RWPE2 (cell line): ENCODE measurements at regions not wholly inside any gene's neighbourhood (a gene's known extent, or its start where the extent isn't known, plus 50 kb on each side); places are given as distances from the start of the nearest gene placed in this dataset.

Experiments used
- ATAC-seq: fragments of 200-7000 bp; cut with Tn5 transposase; 3 replicates; pipeline ENCODE4 v1.9.1; 2021; ENCODE audit warnings: low read depth
- DNase-seq: peaks from one replicate; pipeline ENCODE4 v3.0.0-alpha.2; 2020; ENCODE audit warnings: low spot score
- H3K27ac ChIP-seq: fragments of 450-650 bp; 2 replicates; pipeline ENCODE4 v1.5.1; 2017; ENCODE audit warnings: mild to moderate bottlenecking; ENCODE audit not compliant: poor library complexity, severe bottlenecking
- H3K27me3 ChIP-seq: fragments of 250-450 bp; sonication (Bioruptor Pico); 2 replicates; pipeline ENCODE4 v1.5.1; 2021; ENCODE audit warnings: mild to moderate bottlenecking, moderate library complexity; ENCODE audit not compliant: insufficient read depth, poor library complexity, severe bottlenecking
- H3K36me3 ChIP-seq: fragments of 250-450 bp; sonication (Bioruptor Pico); 2 replicates; pipeline ENCODE4 v1.5.1; 2020; ENCODE audit warnings: low read depth, mild to moderate bottlenecking, moderate library complexity
- H3K4me1 ChIP-seq: fragments of 250-450 bp; sonication (Bioruptor Pico); 2 replicates; pipeline ENCODE4 v1.5.1; 2021; ENCODE audit warnings: mild to moderate bottlenecking, moderate library complexity; ENCODE audit not compliant: insufficient read depth, poor library complexity, severe bottlenecking
- H3K4me3 ChIP-seq: fragments of 250-450 bp; sonication (Bioruptor Pico); 2 replicates; pipeline ENCODE4 v1.5.1; 2021; ENCODE audit warnings: mild to moderate bottlenecking, moderate library complexity; ENCODE audit not compliant: severe bottlenecking
- H3K9me3 ChIP-seq: fragments of 250-450 bp; sonication (Bioruptor Pico); 2 replicates; pipeline ENCODE4 v1.5.1; 2021; ENCODE audit warnings: mild to moderate bottlenecking, moderate library complexity; ENCODE audit not compliant: severe bottlenecking
- CTCF ChIP-seq: fragments of 450-650 bp; IDR thresholded peaks from one replicate; pipeline ENCODE4 v1.5.1; 2017; ENCODE audit warnings: mild to moderate bottlenecking, moderate library complexity; ENCODE audit not compliant: poor library complexity, severe bottlenecking

- TF ChIP-seq CTCF: no peak
- H3K9me3 ChIP-seq: no peaks in the 10 kb centered on the region
- no peak overlapping the region for H3K4me3 ChIP-seq
- no peaks in the 10 kb centered on the region for H3K27me3 ChIP-seq
- H3K4me1 ChIP-seq: no peaks in the 10 kb centered on the region
- no peaks in the 10 kb centered on the region for H3K36me3 ChIP-seq
- ATAC-seq (no peak), DNase-seq (no peak)
- H3K27ac ChIP-seq: no peak overlapping the region
These were observed 737.1 kb downstream of the MECOM start for GRCh38 chr3:168926426-168926825.

- Histone ChIP-seq H3K4me3 (no peak overlapping the region), H3K27ac (no peak overlapping the region), H3K4me1 (no peaks in the 10 kb centered on the region), H3K9me3 (no peaks in the 10 kb centered on the region), H3K27me3 (no peaks in the 10 kb centered on the region), H3K36me3 (no peaks in the 10 kb centered on the region)
- ATAC-seq: no peak
- DNase-seq: no peak
- TF ChIP-seq CTCF: no peak
These were observed 737.9 kb downstream of the MECOM start for GRCh38 chr3:168925568-168925967.

GRCh38 chr3:168914662-168915061, 748.9 kb downstream of the MECOM start:
- no peaks in the 10 kb centered on the region for H3K36me3 ChIP-seq
- ATAC-seq: peak; percentile 82
- TF ChIP-seq CTCF: no peak
- no peak for DNase-seq
- peak overlapping the region; percentile 37 for H3K27ac ChIP-seq
- no peak overlapping the region for H3K4me3 ChIP-seq
- H3K9me3 ChIP-seq: peaks cover under 1% of the 10 kb centered on the region
- no peaks in the 10 kb centered on the region for H3K27me3 ChIP-seq
- H3K4me1 ChIP-seq: peaks cover 8% of the 10 kb centered on the region

GRCh38 chr3:168909260-168909659, 754.3 kb downstream of the MECOM start:
- DNase-seq (no peak), ATAC-seq (no peak)
- H3K36me3 ChIP-seq: no peaks in the 10 kb centered on the region
- no peak overlapping the region for H3K4me3 ChIP-seq
- no peaks in the 10 kb centered on the region for H3K9me3 ChIP-seq
- TF ChIP-seq CTCF: no peak
- no peaks in the 10 kb centered on the region for H3K4me1 ChIP-seq
- H3K27me3 ChIP-seq: no peaks in the 10 kb centered on the region
- H3K27ac ChIP-seq: no peak overlapping the region

GRCh38 chr3:168895419-168895818, 768.1 kb downstream of the MECOM start:
- no peak for ATAC-seq
- no peak for DNase-seq
- no peaks in the 10 kb centered on the region for H3K27me3 ChIP-seq
- H3K4me1 ChIP-seq: no peaks in the 10 kb centered on the region
- peaks cover 2% of the 10 kb centered on the region for H3K9me3 ChIP-seq
- no peak for TF ChIP-seq CTCF
- H3K27ac ChIP-seq: no peak overlapping the region
- H3K4me3 ChIP-seq: no peak overlapping the region
- no peaks in the 10 kb centered on the region for H3K36me3 ChIP-seq
